IMR-90 (cell line): ENCODE measurements at regions not wholly inside any gene's neighbourhood (a gene's known extent, or its start where the extent isn't known, plus 50 kb on each side); places are given as distances from the start of the nearest gene placed in this dataset.

Experiments used
- ATAC-seq: fragments of 200-7000 bp; cut with Tn5 transposase; 2 replicates; pipeline ENCODE4 v1.9.1; 2020; ENCODE audit warnings: low read depth, mild to moderate bottlenecking, moderate library complexity
- BruUV-seq: library from RNA; stranded (reverse); fragments of 400-500 nt; replicated peaks from 2 replicates; lab custom pipeline; 2021; lab: Mats Ljungman, UMichigan
- CTCF ChIA-PET: fragments of 300-600 bp; formaldehyde crosslinking; extraction: SDS; loops from one replicate; lab custom pipeline; 2021; ENCODE audit warnings: antibody characterized with exemption; lab: Yijun Ruan, JAX
- POLR2A ChIA-PET: fragments of 300-600 bp; sonication (Branson Sonifier 250); formaldehyde crosslinking; loops from one replicate; lab custom pipeline; 2022; ENCODE audit warnings: antibody characterized with exemption; ENCODE audit not compliant: unreplicated experiment; lab: Charles Lee
- DNase-seq: peaks from one replicate; pipeline ENCODE4 v3.0.0; 2013
- H2AFZ ChIP-seq: replicated peaks from 2 replicates; pipeline ENCODE3; 2013; ENCODE audit warnings: low read length, mild to moderate bottlenecking; ENCODE audit not compliant: poor library complexity
- H2AK5ac ChIP-seq: 2 replicates; pipeline ENCODE4 v1.6.1; 2013; ENCODE audit warnings: low read depth, low read length, inconsistent platforms
- H2AK9ac ChIP-seq: replicated peaks from 2 replicates; pipeline ENCODE3; 2013; ENCODE audit warnings: mild to moderate bottlenecking, low read depth, low read length, moderate library complexity; ENCODE audit not compliant: poor library complexity
- H2BK120ac ChIP-seq: 2 replicates; pipeline ENCODE4 v1.6.1; 2013; ENCODE audit warnings: low read depth, low read length, inconsistent platforms
- H2BK15ac ChIP-seq: 3 replicates; pipeline ENCODE4 v1.6.1; 2013; ENCODE audit warnings: low read depth, low read length, inconsistent platforms
- H2BK20ac ChIP-seq: 2 replicates; pipeline ENCODE4 v1.6.1; 2013; ENCODE audit warnings: low read depth, mild to moderate bottlenecking, inconsistent platforms, low read length, moderate library complexity
- H2BK5ac ChIP-seq: 2 replicates; pipeline ENCODE4 v1.6.1; 2013; ENCODE audit warnings: mild to moderate bottlenecking, low read depth, low read length, inconsistent platforms; ENCODE audit not compliant: poor library complexity, severe bottlenecking
- H3K14ac ChIP-seq: replicated peaks from 2 replicates; pipeline ENCODE4 v1.6.1; 2013; ENCODE audit warnings: low read depth, low read length, inconsistent platforms
- H3K18ac ChIP-seq: 2 replicates; pipeline ENCODE4 v1.6.1; 2013; ENCODE audit warnings: low read depth, low read length, control low read depth
- H3K23ac ChIP-seq: 2 replicates; pipeline ENCODE4 v1.6.1; 2013; ENCODE audit warnings: low read depth, low read length, inconsistent platforms
- H3K27ac ChIP-seq: 2 replicates; pipeline ENCODE4 v1.5.1; 2013; ENCODE audit warnings: mild to moderate bottlenecking, control low read depth, low read length; ENCODE audit not compliant: insufficient read depth
- H3K27me3 ChIP-seq: 2 replicates; pipeline ENCODE4 v1.6.1; 2013; ENCODE audit warnings: low read length; ENCODE audit not compliant: control insufficient read depth, insufficient read depth
- H3K36me3 ChIP-seq: 2 replicates; pipeline ENCODE4 v1.6.1; 2013; ENCODE audit warnings: low read length, mixed read lengths; ENCODE audit not compliant: control insufficient read depth, insufficient read depth
- H3K4ac ChIP-seq: 2 replicates; pipeline ENCODE4 v1.6.1; 2013; ENCODE audit warnings: low read depth, low read length, inconsistent platforms
- H3K4me1 ChIP-seq: 2 replicates; pipeline ENCODE4 v1.6.1; 2013; ENCODE audit warnings: low read length, mixed read lengths; ENCODE audit not compliant: control insufficient read depth, insufficient read depth
- H3K4me2 ChIP-seq: 2 replicates; pipeline ENCODE4 v1.6.1; 2013; ENCODE audit warnings: low read depth, mild to moderate bottlenecking, control low read depth, low read length, moderate library complexity
- H3K4me3 ChIP-seq: 2 replicates; pipeline ENCODE4 v1.5.1; 2013; ENCODE audit warnings: low read depth, mild to moderate bottlenecking, control low read depth, low read length, moderate library complexity; ENCODE audit not compliant: insufficient read depth
- H3K56ac ChIP-seq: 2 replicates; pipeline ENCODE4 v1.6.1; 2013; ENCODE audit warnings: low read length, inconsistent platforms; ENCODE audit not compliant: insufficient read depth; ENCODE audit errors: extremely low read depth
- H3K79me1 ChIP-seq, 2 experiments: 2 replicates each; pipeline ENCODE4 v1.6.1; 2013; ENCODE audit warnings: low read length in 2 of 2, inconsistent platforms in 1 of 2, low read depth in 1 of 2
- H3K9ac ChIP-seq: 2 replicates; pipeline ENCODE4 v1.6.1; 2013; ENCODE audit warnings: low read depth, low read length, control low read depth
- H3K9me1 ChIP-seq: 2 replicates; pipeline ENCODE4 v1.6.1; 2013; ENCODE audit warnings: low read length, inconsistent platforms; ENCODE audit not compliant: insufficient read depth
- H3K9me3 ChIP-seq: 2 replicates; pipeline ENCODE4 v1.6.1; 2013; ENCODE audit warnings: low read length; ENCODE audit not compliant: control insufficient read depth, insufficient read depth
- H4K20me1 ChIP-seq: 2 replicates; pipeline ENCODE4 v1.6.1; 2013; ENCODE audit warnings: low read length, inconsistent platforms; ENCODE audit not compliant: insufficient read depth
- H4K5ac ChIP-seq: 2 replicates; pipeline ENCODE4 v1.6.1; 2013; ENCODE audit warnings: mild to moderate bottlenecking, low read depth, low read length, control low read depth
- H4K8ac ChIP-seq, 2 experiments: 2 replicates each; pipeline ENCODE4 v1.6.1; 2013; ENCODE audit warnings: low read depth in 2 of 2, low read length in 2 of 2, control low read depth in 1 of 2, inconsistent platforms in 1 of 2
- H4K91ac ChIP-seq: 2 replicates; pipeline ENCODE4 v1.6.1; 2013; ENCODE audit warnings: low read depth, low read length, inconsistent platforms; ENCODE audit not compliant: insufficient read depth
- CTCF ChIP-seq: conservative IDR thresholded peaks from 2 replicates; pipeline ENCODE4 v1.5.1; 2012; ENCODE audit warnings: mild to moderate bottlenecking, low read depth, low read length, improper control_type of control experiment
- NFE2L2 ChIP-seq: fragments of 150-350 bp; IDR thresholded peaks from 2 replicates; pipeline ENCODE4 v1.6.1; 2016; ENCODE audit warnings: low read depth, mild to moderate bottlenecking, low read length
- POLR2A ChIP-seq: IDR thresholded peaks from 2 replicates; pipeline ENCODE4 v1.6.1; 2012; ENCODE audit warnings: mild to moderate bottlenecking, low read depth, low read length
- RCOR1 ChIP-seq: IDR thresholded peaks from 2 replicates; pipeline ENCODE4 v1.6.1; 2012; ENCODE audit warnings: mild to moderate bottlenecking, low read length, improper control_type of control experiment; ENCODE audit not compliant: insufficient replicate concordance
- SMC3 ChIP-seq: fragments of 150-350 bp; IDR thresholded peaks from 2 replicates; pipeline ENCODE4 v1.6.1; 2016; ENCODE audit warnings: low read depth, mild to moderate bottlenecking, antibody characterized with exemption, low read length, moderate library complexity
- USF2 ChIP-seq: fragments of 150-350 bp; IDR thresholded peaks from 2 replicates; pipeline ENCODE4 v1.6.1; 2017; ENCODE audit warnings: mild to moderate bottlenecking, antibody characterized with exemption, low read length, low read depth
- WGBS, 2 experiments: methylation state at CpG; one replicate each; pipeline versions ENCODE4 v1.1.5 to v1.1.7; 2013; ENCODE audit warnings: missing lambda C conversion rate in 2 of 2; ENCODE audit not compliant: insufficient read length in 1 of 2; ENCODE audit errors: extremely low coverage in 2 of 2; 5-methylcytosine and 5-hydroxymethylcytosine counted together
- dilution Hi-C: fragments of 300-500 bp; cut with HindIII; formaldehyde crosslinking; loops from one replicate; pipeline ENCODE4 v1.14.3; 2018; ENCODE audit warnings: low sequenced_read_pairs; ENCODE audit not compliant: unreplicated experiment
- in situ Hi-C: fragments of 300-500 bp; cut with MboI; formaldehyde crosslinking; loops from 3 replicates; pipeline ENCODE4 v1.14.3; 2019; ENCODE audit warnings: low sequenced_read_pairs, inconsistent platforms, mixed read lengths
- intact Hi-C: fragments of 100-400 bp; cut with micrococcal nuclease; formaldehyde crosslinking; loops from 2 replicates; pipeline ENCODE4 v1.10.0; 2022

GRCh38 chr15:95973566-95974256, 356.8 kb upstream of the NR2F2 start:
- POLR2A ChIA-PET, result no interaction called here
- dilution Hi-C loops, result no loop called here
- Histone ChIP-seq H3K9ac (no peak overlapping the region), H3K27me3 (no peaks in the 10 kb centered on the region), H2AK5ac (no peak overlapping the region), H3K4me3 (no peak overlapping the region), H2BK120ac (no peak overlapping the region), H3K9me3 (no peaks in the 10 kb centered on the region), H3K36me3 (no peaks in the 10 kb centered on the region), H3K18ac (no peak overlapping the region), H3K23ac (no peak overlapping the region), H2BK20ac (no peak overlapping the region), H2AK9ac (no peak overlapping the region), H2BK15ac (no peak overlapping the region), H4K91ac (no peak overlapping the region), H3K79me1 (no peaks in the 10 kb centered on the region), H3K4me1 (peaks cover 4% of the 10 kb centered on the region), H3K9me1 (no peaks in the 10 kb centered on the region), H4K20me1 (no peaks in the 10 kb centered on the region), H3K14ac (no peak overlapping the region), H3K27ac (no peak overlapping the region), H3K56ac (no peak overlapping the region), H2BK5ac (no peak overlapping the region), H3K4me2 (no peak overlapping the region), H4K8ac (no peak overlapping the region), H3K4ac (no peak overlapping the region), H2AFZ (no peak overlapping the region), H4K5ac (no peak overlapping the region)
- in situ Hi-C loops, result no loop called here
- no CpG with 5 or more reads among the region's 7 CpGs for WGBS, 2 experiments
- DNase-seq (no peak), ATAC-seq (no peak)
- TF ChIP-seq NFE2L2, result no peak
- TF ChIP-seq POLR2A, result no peak
- TF ChIP-seq SMC3, result no peak
- no peak for TF ChIP-seq RCOR1
- no peak for TF ChIP-seq USF2
- TF ChIP-seq CTCF, result no peak
- BruUV-seq, result no TSS peak
- CTCF ChIA-PET, result interaction anchor here (1.3 kb wide), 1 partner anchor 74 kb away, joined by 3 read pairs; no protein-coding TSS in a partner anchor
- intact Hi-C loops, result loop anchor here (5.0 kb wide), 1 partner anchor 354 kb away; no protein-coding TSS in a partner anchor
